Panc1 (cell line): ENCODE measurements at regions not wholly inside any gene's neighbourhood (a gene's known extent, or its start where the extent isn't known, plus 50 kb on each side); places are given as distances from the start of the nearest gene placed in this dataset.

Experiments
- POLR2AphosphoS5 ChIP-seq: IDR thresholded peaks from 2 replicates; pipeline ENCODE4 v1.6.1; 2012; ENCODE audit warnings: mild to moderate bottlenecking, low read depth, low read length, moderate library complexity
- SIN3A ChIP-seq: IDR thresholded peaks from 2 replicates; pipeline ENCODE4 v1.6.1; 2012; ENCODE audit warnings: low read depth, mild to moderate bottlenecking, low read length, moderate library complexity, borderline replicate concordance; ENCODE audit not compliant: insufficient read depth
- TF ChIP-seq, protein P1 (sequence below): fragments of 450-650 bp; IDR thresholded peaks from 2 replicates; pipeline ENCODE4 v1.5.1; 2017; ENCODE audit warnings: mild to moderate bottlenecking
- TF ChIP-seq, protein P2 (sequence below), 2 experiments: IDR thresholded peaks; 2 replicates each; pipeline ENCODE4 v1.6.1; 2011 to 2012; ENCODE audit warnings: low read depth in 2 of 2, control low read depth in 1 of 2, low read length in 1 of 2, mild to moderate bottlenecking in 1 of 2, moderate library complexity in 1 of 2; ENCODE audit not compliant: insufficient read depth in 1 of 2

DNA sequence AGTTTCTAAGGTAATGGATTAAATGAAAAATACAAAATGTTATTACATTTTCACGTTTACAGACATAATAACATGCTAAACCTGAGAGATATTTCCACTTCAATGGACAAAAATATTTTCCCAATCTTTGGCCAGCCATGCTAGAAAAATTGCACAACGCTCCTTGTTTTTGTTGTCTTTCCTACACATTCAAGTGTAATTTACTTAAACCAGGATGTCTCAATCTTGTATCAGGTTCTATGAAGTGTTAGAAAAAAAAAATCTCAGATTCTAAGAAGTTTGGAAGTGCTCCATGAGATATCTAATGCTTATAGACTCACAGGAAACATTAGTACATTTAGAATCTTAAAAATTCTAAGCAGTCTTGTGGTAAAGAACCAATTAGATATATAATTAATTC, 141.8 kb upstream of the SLC35G4 start:
- TF ChIP-seq, protein P1, sequence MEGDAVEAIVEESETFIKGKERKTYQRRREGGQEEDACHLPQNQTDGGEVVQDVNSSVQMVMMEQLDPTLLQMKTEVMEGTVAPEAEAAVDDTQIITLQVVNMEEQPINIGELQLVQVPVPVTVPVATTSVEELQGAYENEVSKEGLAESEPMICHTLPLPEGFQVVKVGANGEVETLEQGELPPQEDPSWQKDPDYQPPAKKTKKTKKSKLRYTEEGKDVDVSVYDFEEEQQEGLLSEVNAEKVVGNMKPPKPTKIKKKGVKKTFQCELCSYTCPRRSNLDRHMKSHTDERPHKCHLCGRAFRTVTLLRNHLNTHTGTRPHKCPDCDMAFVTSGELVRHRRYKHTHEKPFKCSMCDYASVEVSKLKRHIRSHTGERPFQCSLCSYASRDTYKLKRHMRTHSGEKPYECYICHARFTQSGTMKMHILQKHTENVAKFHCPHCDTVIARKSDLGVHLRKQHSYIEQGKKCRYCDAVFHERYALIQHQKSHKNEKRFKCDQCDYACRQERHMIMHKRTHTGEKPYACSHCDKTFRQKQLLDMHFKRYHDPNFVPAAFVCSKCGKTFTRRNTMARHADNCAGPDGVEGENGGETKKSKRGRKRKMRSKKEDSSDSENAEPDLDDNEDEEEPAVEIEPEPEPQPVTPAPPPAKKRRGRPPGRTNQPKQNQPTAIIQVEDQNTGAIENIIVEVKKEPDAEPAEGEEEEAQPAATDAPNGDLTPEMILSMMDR, result no peak
- TF ChIP-seq POLR2AphosphoS5 (no peak), SIN3A (no peak)
- TF ChIP-seq, protein P2, sequence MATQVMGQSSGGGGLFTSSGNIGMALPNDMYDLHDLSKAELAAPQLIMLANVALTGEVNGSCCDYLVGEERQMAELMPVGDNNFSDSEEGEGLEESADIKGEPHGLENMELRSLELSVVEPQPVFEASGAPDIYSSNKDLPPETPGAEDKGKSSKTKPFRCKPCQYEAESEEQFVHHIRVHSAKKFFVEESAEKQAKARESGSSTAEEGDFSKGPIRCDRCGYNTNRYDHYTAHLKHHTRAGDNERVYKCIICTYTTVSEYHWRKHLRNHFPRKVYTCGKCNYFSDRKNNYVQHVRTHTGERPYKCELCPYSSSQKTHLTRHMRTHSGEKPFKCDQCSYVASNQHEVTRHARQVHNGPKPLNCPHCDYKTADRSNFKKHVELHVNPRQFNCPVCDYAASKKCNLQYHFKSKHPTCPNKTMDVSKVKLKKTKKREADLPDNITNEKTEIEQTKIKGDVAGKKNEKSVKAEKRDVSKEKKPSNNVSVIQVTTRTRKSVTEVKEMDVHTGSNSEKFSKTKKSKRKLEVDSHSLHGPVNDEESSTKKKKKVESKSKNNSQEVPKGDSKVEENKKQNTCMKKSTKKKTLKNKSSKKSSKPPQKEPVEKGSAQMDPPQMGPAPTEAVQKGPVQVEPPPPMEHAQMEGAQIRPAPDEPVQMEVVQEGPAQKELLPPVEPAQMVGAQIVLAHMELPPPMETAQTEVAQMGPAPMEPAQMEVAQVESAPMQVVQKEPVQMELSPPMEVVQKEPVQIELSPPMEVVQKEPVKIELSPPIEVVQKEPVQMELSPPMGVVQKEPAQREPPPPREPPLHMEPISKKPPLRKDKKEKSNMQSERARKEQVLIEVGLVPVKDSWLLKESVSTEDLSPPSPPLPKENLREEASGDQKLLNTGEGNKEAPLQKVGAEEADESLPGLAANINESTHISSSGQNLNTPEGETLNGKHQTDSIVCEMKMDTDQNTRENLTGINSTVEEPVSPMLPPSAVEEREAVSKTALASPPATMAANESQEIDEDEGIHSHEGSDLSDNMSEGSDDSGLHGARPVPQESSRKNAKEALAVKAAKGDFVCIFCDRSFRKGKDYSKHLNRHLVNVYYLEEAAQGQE (IDR thresholded peaks at IDR 0.05; ENCODE audit: insufficient read depth in 1 of 2, low read depth in 2 of 2, low read length in 1 of 2), result no peak
